LNCAP (cell line): ENCODE measurements at regions not wholly inside any gene's neighbourhood (a gene's known extent, or its start where the extent isn't known, plus 50 kb on each side); places are given as distances from the start of the nearest gene placed in this dataset.

ENCODE experiments used
- CTCF ChIP-seq: fragments of 450-650 bp; IDR thresholded peaks from 2 replicates; pipeline ENCODE4 v1.5.1; 2017; ENCODE audit warnings: mild to moderate bottlenecking

GRCh38 chr6:91608428-91608827 lies 1021.6 kb upstream of the MAP3K7 start:
- no peak for TF ChIP-seq CTCF

GRCh38 chr6:91606148-91606901 lies 1019.5 kb upstream of the MAP3K7 start:
- no peak for TF ChIP-seq CTCF

GRCh38 chr6:91600561-91600960 lies 1013.7 kb upstream of the MAP3K7 start:
- no peak for TF ChIP-seq CTCF

- TF ChIP-seq CTCF = no peak
These were observed 1003.3 kb upstream of the MAP3K7 start for GRCh38 chr6:91590191-91590590.

- TF ChIP-seq CTCF = no peak
These were observed 993.8 kb upstream of the MAP3K7 start for GRCh38 chr6:91580635-91581034.

- TF ChIP-seq CTCF = no peak
These were observed 988.2 kb upstream of the MAP3K7 start for GRCh38 chr6:91575032-91575431.

GRCh38 chr6:91573826-91574416 lies 987.0 kb upstream of the MAP3K7 start:
- no peak for TF ChIP-seq CTCF
